Hepatocyte (in vitro differentiated cells): ENCODE measurements at regions not wholly inside any gene's neighbourhood (a gene's known extent, or its start where the extent isn't known, plus 50 kb on each side); places are given as distances from the start of the nearest gene placed in this dataset.

ENCODE experiments used
- CTCF ChIP-seq: fragments of 200-600 bp; sonication (generic); IDR thresholded peaks from 2 replicates; pipeline ENCODE4 v1.5.1; 2016; ENCODE audit warnings: antibody characterized with exemption, mild to moderate bottlenecking; ENCODE audit not compliant: poor library complexity
- EZH2 ChIP-seq: fragments of 200-600 bp; sonication (generic); IDR thresholded peaks from 2 replicates; pipeline ENCODE4 v1.6.1; 2016; ENCODE audit warnings: antibody characterized with exemption, mild to moderate bottlenecking, borderline replicate concordance

GRCh38 chr3:165644331-165644730 is 192.9 kb downstream of the BCHE start:
- TF ChIP-seq EZH2 (no peak), CTCF (no peak)
